Embryonic facial prominence (tissue), 1 donor: ENCODE measurements at regions not wholly inside any gene's neighbourhood (a gene's known extent, or its start where the extent isn't known, plus 50 kb on each side); places are given as distances from the start of the nearest gene placed in this dataset.

Experiments
- DNase-seq: peaks from one replicate; pipeline ENCODE4 v3.0.0-alpha.2; 2016; ENCODE audit errors: extremely low spot score

- no peak for DNase-seq
Observed at GRCh38 chr1:30406996-30407864, 316.2 kb downstream of the MATN1 start.

GRCh38 chr1:30405631-30406212, 317.7 kb downstream of the MATN1 start:
- DNase-seq: no peak

- no peak for DNase-seq
Observed at GRCh38 chr1:30405081-30405480, 318.3 kb downstream of the MATN1 start.

- no peak for DNase-seq
Observed at GRCh38 chr1:30404341-30404740, 319.0 kb downstream of the MATN1 start.

GRCh38 chr1:30403726-30404125, 319.7 kb downstream of the MATN1 start:
- no peak for DNase-seq

- no peak for DNase-seq
Observed at GRCh38 chr1:30403061-30403645, 320.2 kb downstream of the MATN1 start.

GRCh38 chr1:30402031-30402430, 321.4 kb downstream of the MATN1 start:
- DNase-seq: no peak

GRCh38 chr1:30400507-30400906, 322.9 kb downstream of the MATN1 start:
- DNase-seq: no peak

- no peak for DNase-seq
Observed at GRCh38 chr1:30399026-30399425, 324.4 kb downstream of the MATN1 start.

- no peak for DNase-seq
Observed at GRCh38 chr1:30397576-30397975, 325.8 kb downstream of the MATN1 start.

- no peak for DNase-seq
Observed at GRCh38 chr1:30395631-30396030, 327.8 kb downstream of the MATN1 start.

GRCh38 chr1:30388386-30388785, 335.0 kb downstream of the MATN1 start:
- no peak for DNase-seq

- DNase-seq: no peak
Observed at GRCh38 chr1:30386156-30386926, 337.0 kb downstream of the MATN1 start.

GRCh38 chr1:30385246-30385995, 338.0 kb downstream of the MATN1 start:
- DNase-seq: no peak

- no peak for DNase-seq
Observed at GRCh38 chr1:30384286-30385245, 338.8 kb downstream of the MATN1 start.

GRCh38 chr1:30383221-30383711, 340.1 kb downstream of the MATN1 start:
- DNase-seq: no peak

- DNase-seq: no peak
Observed at GRCh38 chr1:30382496-30382895, 340.9 kb downstream of the MATN1 start.

GRCh38 chr1:30381671-30382365, 341.6 kb downstream of the MATN1 start:
- DNase-seq: no peak

GRCh38 chr1:30381266-30381665, 342.1 kb downstream of the MATN1 start:
- DNase-seq: no peak

GRCh38 chr1:30380625-30380984, 342.8 kb downstream of the MATN1 start:
- DNase-seq: no peak
